NCI-H2081 treated with DMSO at 0.1 percent for 48 hours (cell line): ENCODE measurements at regions not wholly inside any gene's neighbourhood (a gene's known extent, or its start where the extent isn't known, plus 50 kb on each side); places are given as distances from the start of the nearest gene placed in this dataset.

Source experiments
- DNase-seq: peaks from one replicate; lab custom pipeline; 2025; lab: John Stamatoyannopoulos, UW

- DNase-seq = no peak
These were observed 79.1 kb upstream of the LMO3 start for GRCh38 chr12:16685107-16685506.

- DNase-seq = no peak
These were observed 75.2 kb upstream of the LMO3 start for GRCh38 chr12:16681196-16681595.

GRCh38 chr12:16675438-16675837, 69.5 kb upstream of the LMO3 start:
- DNase-seq = no peak

- DNase-seq = no peak
These were observed 68.9 kb upstream of the LMO3 start for GRCh38 chr12:16674885-16675284.

- no peak for DNase-seq
These were observed 64.6 kb upstream of the LMO3 start for GRCh38 chr12:16670456-16671050.

GRCh38 chr12:16669756-16670155, 63.8 kb upstream of the LMO3 start:
- DNase-seq = no peak

- DNase-seq = no peak
These were observed 62.2 kb upstream of the LMO3 start for GRCh38 chr12:16668198-16668597.

- no peak for DNase-seq
These were observed 52.7 kb upstream of the LMO3 start for GRCh38 chr12:16658699-16659098.
